HG03196 (cell line): ENCODE measurements at regions not wholly inside any gene's neighbourhood (a gene's known extent, or its start where the extent isn't known, plus 50 kb on each side); places are given as distances from the start of the nearest gene placed in this dataset.

Experiments
- ATAC-seq: cut with Tn5 transposase; IDR thresholded peaks from one replicate; pipeline ENCODE4 v1.9.1; 2021; ENCODE audit not compliant: unreplicated experiment

- ATAC-seq: no peak
Observed at GRCh38 chr11:127625402-127625801, 624.8 kb upstream of the KIRREL3 start.

- no peak for ATAC-seq
Observed at GRCh38 chr11:127624306-127624856, 623.8 kb upstream of the KIRREL3 start.

- no peak for ATAC-seq
Observed at GRCh38 chr11:127622686-127623085, 622.1 kb upstream of the KIRREL3 start.

GRCh38 chr11:127620671-127621070, 620.1 kb upstream of the KIRREL3 start:
- ATAC-seq: no peak

GRCh38 chr11:127619946-127620345, 619.4 kb upstream of the KIRREL3 start:
- no peak for ATAC-seq

GRCh38 chr11:127618721-127619120, 618.2 kb upstream of the KIRREL3 start:
- ATAC-seq: no peak

GRCh38 chr11:127616158-127616557, 615.6 kb upstream of the KIRREL3 start:
- no peak for ATAC-seq

GRCh38 chr11:127612607-127613006, 612.0 kb upstream of the KIRREL3 start:
- ATAC-seq: no peak

- no peak for ATAC-seq
Observed at GRCh38 chr11:127609025-127609773, 608.6 kb upstream of the KIRREL3 start.

- ATAC-seq: no peak
Observed at GRCh38 chr11:127607487-127608085, 607.0 kb upstream of the KIRREL3 start.

- no peak for ATAC-seq
Observed at GRCh38 chr11:127601578-127601977, 601.0 kb upstream of the KIRREL3 start.

- ATAC-seq: no peak
Observed at GRCh38 chr11:127600674-127601073, 600.1 kb upstream of the KIRREL3 start.

- ATAC-seq: no peak
Observed at GRCh38 chr11:127598476-127598875, 597.9 kb upstream of the KIRREL3 start.

GRCh38 chr11:127596433-127596832, 595.9 kb upstream of the KIRREL3 start:
- no peak for ATAC-seq

- no peak for ATAC-seq
Observed at GRCh38 chr11:127592371-127592770, 591.8 kb upstream of the KIRREL3 start.

- ATAC-seq: no peak
Observed at GRCh38 chr11:127590314-127590713, 589.7 kb upstream of the KIRREL3 start.

- no peak for ATAC-seq
Observed at GRCh38 chr11:127588431-127588830, 587.9 kb upstream of the KIRREL3 start.

- no peak for ATAC-seq
Observed at GRCh38 chr11:127587511-127587910, 586.9 kb upstream of the KIRREL3 start.

- ATAC-seq: no peak
Observed at GRCh38 chr11:127576210-127576609, 575.6 kb upstream of the KIRREL3 start.

- ATAC-seq: no peak
Observed at GRCh38 chr11:127574478-127574877, 573.9 kb upstream of the KIRREL3 start.

GRCh38 chr11:127568891-127569290, 568.3 kb upstream of the KIRREL3 start:
- no peak for ATAC-seq

- no peak for ATAC-seq
Observed at GRCh38 chr11:127567237-127567932, 566.8 kb upstream of the KIRREL3 start.
